ENCODE measurements at regions not wholly inside any gene's neighbourhood (a gene's known extent, or its start where the extent isn't known, plus 50 kb on each side); places are given as distances from the start of the nearest gene placed in this dataset.

DNA sequence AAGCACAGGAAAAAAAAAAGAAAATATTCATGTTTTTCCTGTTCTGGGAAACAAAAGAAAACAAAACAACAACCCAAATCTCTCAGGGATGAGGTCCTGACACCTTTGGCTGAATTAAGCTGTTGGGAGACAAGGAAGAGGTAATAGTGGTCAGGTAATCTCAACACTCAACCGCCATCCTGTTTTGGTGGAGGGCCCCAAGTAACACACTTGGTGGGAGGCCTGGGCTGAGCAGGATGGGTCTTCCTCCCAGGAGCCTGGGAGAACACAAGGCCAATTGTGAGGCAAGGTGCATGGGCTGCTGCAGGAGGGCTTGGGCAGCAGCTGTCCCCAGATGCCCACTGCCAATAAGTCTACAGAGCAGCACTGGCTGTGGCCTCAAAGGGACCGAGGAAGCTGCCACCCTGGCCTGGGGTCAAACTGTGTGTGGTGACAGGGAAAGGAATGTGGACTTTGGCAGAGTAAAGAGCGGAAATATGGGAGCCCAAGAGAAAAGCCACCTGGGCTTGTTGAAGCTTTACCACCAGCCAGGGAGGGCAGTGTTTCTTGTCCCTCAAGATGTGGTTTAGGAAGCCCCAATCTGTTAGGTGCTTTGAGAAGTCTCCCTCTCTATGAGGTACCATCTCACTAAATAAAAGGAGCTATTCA is 93.5 kb upstream of the SLC25A13 start:
- TF ChIP-seq ZNF70 (CRISPR knock-in tag; IDR thresholded peaks at IDR 0.05) (no peak), ZFP30 (CRISPR knock-in tag; IDR thresholded peaks at IDR 0.05) (no peak), ARNTL (CRISPR knock-in tag; IDR thresholded peaks at IDR 0.05; ENCODE audit: borderline replicate concordance, low read depth) (no peak), CSDC2 (CRISPR knock-in tag; IDR thresholded peaks at IDR 0.05) (no peak), TOX (CRISPR knock-in tag; IDR thresholded peaks at IDR 0.05; ENCODE audit: borderline replicate concordance) (no peak), TCF4 (CRISPR knock-in tag; IDR thresholded peaks at IDR 0.05; ENCODE audit: borderline replicate concordance) (no peak), OSR1 (CRISPR knock-in tag; IDR thresholded peaks at IDR 0.05) (no peak), ISL1 (CRISPR knock-in tag; IDR thresholded peaks at IDR 0.05) (no peak), RARB (CRISPR knock-in tag; IDR thresholded peaks at IDR 0.05) (no peak)
- TF ChIP-seq, protein P1, sequence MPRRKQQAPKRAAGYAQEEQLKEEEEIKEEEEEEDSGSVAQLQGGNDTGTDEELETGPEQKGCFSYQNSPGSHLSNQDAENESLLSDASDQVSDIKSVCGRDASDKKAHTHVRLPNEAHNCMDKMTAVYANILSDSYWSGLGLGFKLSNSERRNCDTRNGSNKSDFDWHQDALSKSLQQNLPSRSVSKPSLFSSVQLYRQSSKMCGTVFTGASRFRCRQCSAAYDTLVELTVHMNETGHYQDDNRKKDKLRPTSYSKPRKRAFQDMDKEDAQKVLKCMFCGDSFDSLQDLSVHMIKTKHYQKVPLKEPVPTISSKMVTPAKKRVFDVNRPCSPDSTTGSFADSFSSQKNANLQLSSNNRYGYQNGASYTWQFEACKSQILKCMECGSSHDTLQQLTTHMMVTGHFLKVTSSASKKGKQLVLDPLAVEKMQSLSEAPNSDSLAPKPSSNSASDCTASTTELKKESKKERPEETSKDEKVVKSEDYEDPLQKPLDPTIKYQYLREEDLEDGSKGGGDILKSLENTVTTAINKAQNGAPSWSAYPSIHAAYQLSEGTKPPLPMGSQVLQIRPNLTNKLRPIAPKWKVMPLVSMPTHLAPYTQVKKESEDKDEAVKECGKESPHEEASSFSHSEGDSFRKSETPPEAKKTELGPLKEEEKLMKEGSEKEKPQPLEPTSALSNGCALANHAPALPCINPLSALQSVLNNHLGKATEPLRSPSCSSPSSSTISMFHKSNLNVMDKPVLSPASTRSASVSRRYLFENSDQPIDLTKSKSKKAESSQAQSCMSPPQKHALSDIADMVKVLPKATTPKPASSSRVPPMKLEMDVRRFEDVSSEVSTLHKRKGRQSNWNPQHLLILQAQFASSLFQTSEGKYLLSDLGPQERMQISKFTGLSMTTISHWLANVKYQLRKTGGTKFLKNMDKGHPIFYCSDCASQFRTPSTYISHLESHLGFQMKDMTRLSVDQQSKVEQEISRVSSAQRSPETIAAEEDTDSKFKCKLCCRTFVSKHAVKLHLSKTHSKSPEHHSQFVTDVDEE (CRISPR knock-in tag; IDR thresholded peaks at IDR 0.05) = no peak
